K562 (cell line): ENCODE measurements at regions not wholly inside any gene's neighbourhood (a gene's known extent, or its start where the extent isn't known, plus 50 kb on each side); places are given as distances from the start of the nearest gene placed in this dataset.

Experiments
- ARID4B ChIP-seq: sonication (generic); formaldehyde crosslinking; IDR thresholded peaks from 2 replicates; pipeline ENCODE4 v1.8.0; 2022; ENCODE audit warnings: mild to moderate bottlenecking, missing genetic modification reagents
- MITF ChIP-seq: IDR thresholded peaks from 2 replicates; pipeline ENCODE4 v1.6.1; 2014; ENCODE audit warnings: antibody characterized with exemption
- MTA1 ChIP-seq: fragments of 450-650 bp; IDR thresholded peaks from 2 replicates; pipeline ENCODE4 v1.6.1; 2017; ENCODE audit warnings: borderline replicate concordance
- SMAD4 ChIP-seq: fragments of 250-450 bp; sonication (Bioruptor Pico); conservative IDR thresholded peaks from 2 replicates; pipeline ENCODE4 v1.8.0; 2021; ENCODE audit warnings: inconsistent platforms, mild to moderate bottlenecking, moderate library complexity

- TF ChIP-seq ARID4B, result no peak
- no peak for TF ChIP-seq MITF
- TF ChIP-seq MTA1, result no peak
- TF ChIP-seq SMAD4 (CRISPR knock-in tag), result no peak
Observed at GRCh38 chr10:61285749-61286148, 167.4 kb downstream of the TMEM26 start (continued).
